ENCODE measurements at regions not wholly inside any gene's neighbourhood (a gene's known extent, or its start where the extent isn't known, plus 50 kb on each side); places are given as distances from the start of the nearest gene placed in this dataset.
"Not testable (repeated sequence)": the region's sequence is repeated elsewhere in the genome, so short reads cannot be mapped to it uniquely, and the experiment has no call there.

DNA sequence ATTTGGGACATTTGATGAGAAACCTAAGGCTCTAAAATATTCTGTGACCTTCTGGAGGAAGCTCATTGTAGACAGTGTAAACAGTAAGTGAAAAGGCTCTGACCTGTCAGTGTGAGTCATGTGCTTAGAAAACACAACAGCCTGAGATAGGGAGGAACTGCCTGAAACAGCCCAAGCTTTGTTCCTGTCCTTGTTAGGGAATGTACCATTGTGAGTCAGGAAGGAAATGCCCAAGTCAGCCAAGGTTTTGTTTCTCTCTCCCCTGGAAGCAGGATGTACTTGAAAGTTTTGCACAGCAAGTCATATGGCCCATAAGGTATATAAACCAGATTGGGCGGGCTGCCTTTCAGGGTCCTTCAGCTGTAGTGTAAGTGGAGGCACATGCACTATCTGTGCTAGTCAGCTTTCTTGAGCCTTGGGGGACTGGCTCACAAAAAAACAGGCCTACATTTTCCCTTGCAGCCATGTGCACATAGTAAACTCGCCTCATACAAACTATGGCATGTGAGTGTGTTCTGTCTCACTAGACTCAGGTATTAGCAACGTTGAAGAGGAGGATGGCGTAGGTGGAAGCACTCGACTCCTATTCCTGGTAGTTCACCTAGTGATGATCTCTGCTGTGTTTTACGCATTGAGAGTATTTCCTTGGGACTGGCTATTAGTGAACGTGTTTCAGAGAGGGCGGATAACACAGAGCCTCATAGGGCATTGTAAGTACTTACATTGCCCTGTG, 141.2 kb upstream of the KLHL1 start:
- H3K27me3 ChIP-seq (replicated peaks; ENCODE audit: control insufficient read depth, insufficient read depth, low read length, poor library complexity, severe bottlenecking), result no peaks in the 10 kb centered on the region
- no peaks in the 10 kb centered on the region for H3K4me1 ChIP-seq (ENCODE audit: control insufficient read depth, insufficient read depth, low read length, poor library complexity, severe bottlenecking)
- H3K36me3 ChIP-seq (ENCODE audit: control insufficient read depth, insufficient read depth, low read length), result no peaks in the 10 kb centered on the region
- no peak overlapping the region for H3K4me3 ChIP-seq (ENCODE audit: insufficient read depth, low read depth, low read length, poor library complexity, severe bottlenecking)
- H3K27ac ChIP-seq (ENCODE audit: insufficient read depth, low read length, poor library complexity, severe bottlenecking), result no peak overlapping the region
- H3K9me3 ChIP-seq (ENCODE audit: control insufficient read depth, low read length), result no peaks in the 10 kb centered on the region
- DNase-seq, result no peak

DNA sequence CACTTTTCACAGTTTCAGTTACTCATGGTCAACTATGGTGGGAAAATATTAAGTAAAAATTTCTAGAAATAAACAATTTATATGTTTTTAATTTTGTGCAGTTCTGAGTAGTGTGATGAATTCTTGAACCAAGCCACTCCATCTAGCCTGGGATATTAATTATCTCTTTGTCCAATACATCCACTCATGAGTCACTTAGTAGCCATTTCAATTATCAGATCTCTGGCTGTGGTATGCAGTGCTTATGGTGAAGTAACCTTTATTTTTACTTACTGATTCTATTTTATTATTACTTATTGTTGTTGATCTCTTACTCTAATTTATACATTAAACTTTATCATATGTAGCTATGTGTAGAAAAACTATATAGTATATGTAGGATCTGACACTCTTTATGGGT, 128.9 kb upstream of the KLHL1 start:
- Histone ChIP-seq H3K4me3 (ENCODE audit: insufficient read depth, low read depth, low read length, poor library complexity, severe bottlenecking) (no peak overlapping the region), H3K36me3 (ENCODE audit: control insufficient read depth, insufficient read depth, low read length) (no peaks in the 10 kb centered on the region), H3K27me3 (replicated peaks; ENCODE audit: control insufficient read depth, insufficient read depth, low read length, poor library complexity, severe bottlenecking) (no peaks in the 10 kb centered on the region), H3K27ac (ENCODE audit: insufficient read depth, low read length, poor library complexity, severe bottlenecking) (no peak overlapping the region), H3K9me3 (ENCODE audit: control insufficient read depth, low read length) (no peaks in the 10 kb centered on the region), H3K4me1 (ENCODE audit: control insufficient read depth, insufficient read depth, low read length, poor library complexity, severe bottlenecking) (no peaks in the 10 kb centered on the region)
- no peak for DNase-seq

DNA sequence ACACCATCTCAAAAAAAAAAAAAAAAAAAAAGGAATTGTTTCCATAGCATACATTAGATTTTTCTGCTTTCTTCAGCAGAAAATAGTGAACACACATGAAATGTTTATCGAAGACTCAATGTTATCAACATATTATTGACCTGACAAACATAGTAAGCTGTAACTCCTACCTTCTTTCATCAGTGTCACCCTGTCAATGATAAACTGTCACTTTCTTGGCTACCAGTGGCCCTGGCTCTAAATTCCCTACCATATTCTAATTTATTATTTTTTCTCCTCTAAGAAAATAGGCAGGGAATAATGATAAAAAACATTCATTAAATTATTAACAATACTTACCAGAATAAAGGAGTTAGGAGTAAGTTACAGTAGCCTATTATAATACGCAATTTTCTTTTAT, 127.3 kb upstream of the KLHL1 start:
- Histone ChIP-seq H3K27me3 (replicated peaks; ENCODE audit: control insufficient read depth, insufficient read depth, low read length, poor library complexity, severe bottlenecking) (no peaks in the 10 kb centered on the region), H3K36me3 (ENCODE audit: control insufficient read depth, insufficient read depth, low read length) (no peaks in the 10 kb centered on the region), H3K4me1 (ENCODE audit: control insufficient read depth, insufficient read depth, low read length, poor library complexity, severe bottlenecking) (no peaks in the 10 kb centered on the region), H3K9me3 (ENCODE audit: control insufficient read depth, low read length) (no peaks in the 10 kb centered on the region), H3K27ac (ENCODE audit: insufficient read depth, low read length, poor library complexity, severe bottlenecking) (no peak overlapping the region), H3K4me3 (ENCODE audit: insufficient read depth, low read depth, low read length, poor library complexity, severe bottlenecking) (no peak overlapping the region)
- no peak for DNase-seq

DNA sequence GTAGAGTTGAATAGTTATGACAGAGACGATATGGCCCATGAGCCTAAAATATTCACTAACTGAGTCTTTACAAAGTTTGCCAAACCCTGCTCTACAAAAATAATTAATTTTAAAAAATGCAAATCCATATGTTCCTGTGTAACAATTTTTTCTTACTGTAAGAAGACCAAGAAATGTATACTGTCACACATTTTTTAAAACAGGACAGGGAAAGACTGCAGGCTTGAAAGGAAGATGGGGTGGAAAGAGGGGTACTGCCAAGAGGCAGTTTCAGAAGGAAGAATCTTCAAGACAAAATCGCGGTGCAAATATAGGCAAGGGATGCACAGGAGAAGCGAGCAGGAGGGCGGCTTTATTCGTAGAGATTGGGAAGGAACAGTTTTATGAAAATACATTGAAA, 115.7 kb upstream of the KLHL1 start:
- Histone ChIP-seq H3K36me3 (ENCODE audit: control insufficient read depth, insufficient read depth, low read length) (no peaks in the 10 kb centered on the region), H3K27ac (ENCODE audit: insufficient read depth, low read length, poor library complexity, severe bottlenecking) (no peak overlapping the region)

DNA sequence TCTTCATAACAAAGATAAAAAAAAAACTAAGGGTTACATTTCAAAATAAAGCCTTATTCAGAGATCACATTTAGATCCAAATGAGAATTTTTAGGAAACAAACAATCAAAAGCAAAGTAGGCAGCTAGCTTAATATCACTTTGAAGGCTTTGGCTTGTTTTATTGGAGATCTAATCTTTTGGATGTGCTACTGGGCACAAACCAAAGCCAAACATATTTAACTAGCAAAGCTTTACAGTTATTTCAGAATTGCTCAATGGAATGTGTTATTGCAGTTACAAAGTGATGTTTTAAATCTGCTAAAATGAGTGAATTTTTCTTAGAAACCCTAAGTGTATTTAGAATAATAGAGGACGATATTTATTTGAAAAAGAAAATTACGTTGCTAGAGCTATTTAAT, 114.7 kb upstream of the KLHL1 start:
- Histone ChIP-seq H3K27me3 (replicated peaks; ENCODE audit: control insufficient read depth, insufficient read depth, low read length, poor library complexity, severe bottlenecking) (no peaks in the 10 kb centered on the region), H3K4me1 (ENCODE audit: control insufficient read depth, insufficient read depth, low read length, poor library complexity, severe bottlenecking) (no peaks in the 10 kb centered on the region), H3K27ac (ENCODE audit: insufficient read depth, low read length, poor library complexity, severe bottlenecking) (no peak overlapping the region), H3K36me3 (ENCODE audit: control insufficient read depth, insufficient read depth, low read length) (no peaks in the 10 kb centered on the region), H3K9me3 (ENCODE audit: control insufficient read depth, low read length) (no peaks in the 10 kb centered on the region), H3K4me3 (ENCODE audit: insufficient read depth, low read depth, low read length, poor library complexity, severe bottlenecking) (no peak overlapping the region)
- DNase-seq, result no peak

More for the DNA sequence above, 115.7 kb upstream of the KLHL1 start:
- no peaks in the 10 kb centered on the region for H3K4me1 ChIP-seq (ENCODE audit: control insufficient read depth, insufficient read depth, low read length, poor library complexity, severe bottlenecking)
- no peaks in the 10 kb centered on the region for H3K27me3 ChIP-seq (replicated peaks; ENCODE audit: control insufficient read depth, insufficient read depth, low read length, poor library complexity, severe bottlenecking)
- no peak for DNase-seq
- no peak overlapping the region for H3K4me3 ChIP-seq (ENCODE audit: insufficient read depth, low read depth, low read length, poor library complexity, severe bottlenecking)
- H3K9me3 ChIP-seq (ENCODE audit: control insufficient read depth, low read length), result no peaks in the 10 kb centered on the region

DNA sequence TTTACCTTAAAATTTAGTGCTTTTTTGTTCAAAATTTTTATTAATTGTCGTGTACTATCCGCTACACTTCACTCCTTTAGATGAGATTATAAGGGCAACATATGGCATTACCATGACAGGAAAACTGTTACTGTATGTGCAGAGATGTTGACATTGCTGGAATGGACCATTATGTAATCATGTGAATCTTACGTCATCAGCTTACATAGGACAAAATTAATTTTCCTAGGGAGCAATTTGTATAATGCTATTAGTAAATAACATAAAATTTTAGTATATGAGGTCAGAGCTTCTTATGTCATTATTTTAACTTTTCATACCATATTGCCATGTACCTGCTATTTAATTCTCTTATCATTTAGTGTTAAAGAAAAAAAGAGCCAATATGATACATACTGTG, 110.4 kb upstream of the KLHL1 start:
- no peaks in the 10 kb centered on the region for H3K9me3 ChIP-seq (ENCODE audit: control insufficient read depth, low read length)
- H3K36me3 ChIP-seq (ENCODE audit: control insufficient read depth, insufficient read depth, low read length), result no peaks in the 10 kb centered on the region
- no peaks in the 10 kb centered on the region for H3K27me3 ChIP-seq (replicated peaks; ENCODE audit: control insufficient read depth, insufficient read depth, low read length, poor library complexity, severe bottlenecking)
- H3K27ac ChIP-seq (ENCODE audit: insufficient read depth, low read length, poor library complexity, severe bottlenecking), result no peak overlapping the region
- DNase-seq, result no peak
- no peak overlapping the region for H3K4me3 ChIP-seq (ENCODE audit: insufficient read depth, low read depth, low read length, poor library complexity, severe bottlenecking)
- H3K4me1 ChIP-seq (ENCODE audit: control insufficient read depth, insufficient read depth, low read length, poor library complexity, severe bottlenecking), result no peaks in the 10 kb centered on the region

DNA sequence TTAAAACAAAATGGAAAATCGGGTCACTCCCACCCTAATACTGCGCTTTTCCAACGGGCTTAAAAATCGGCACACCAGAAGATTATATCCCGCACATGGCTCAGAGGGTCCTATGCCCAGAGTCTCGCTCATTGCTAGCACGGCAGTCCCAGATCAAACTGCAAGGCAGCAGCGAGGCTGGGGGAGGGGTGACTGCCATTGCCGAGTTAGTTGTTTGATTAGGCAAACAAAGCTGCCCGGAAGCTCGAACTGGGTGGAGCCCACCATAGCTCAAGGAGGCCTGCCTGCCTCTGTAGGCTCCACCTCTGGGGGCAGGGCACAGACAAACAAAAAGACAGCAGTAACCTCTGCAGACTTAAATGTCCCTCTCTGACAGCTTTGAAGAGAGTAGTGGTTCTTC, 100.7 kb upstream of the KLHL1 start:
- not testable (repeated sequence) for H3K27me3 ChIP-seq (replicated peaks; ENCODE audit: control insufficient read depth, insufficient read depth, low read length, poor library complexity, severe bottlenecking); H3K9me3 ChIP-seq (ENCODE audit: control insufficient read depth, low read length); DNase-seq; H3K4me1 ChIP-seq (ENCODE audit: control insufficient read depth, insufficient read depth, low read length, poor library complexity, severe bottlenecking); H3K4me3 ChIP-seq (ENCODE audit: insufficient read depth, low read depth, low read length, poor library complexity, severe bottlenecking); H3K36me3 ChIP-seq (ENCODE audit: control insufficient read depth, insufficient read depth, low read length); H3K27ac ChIP-seq (ENCODE audit: insufficient read depth, low read length, poor library complexity, severe bottlenecking)

DNA sequence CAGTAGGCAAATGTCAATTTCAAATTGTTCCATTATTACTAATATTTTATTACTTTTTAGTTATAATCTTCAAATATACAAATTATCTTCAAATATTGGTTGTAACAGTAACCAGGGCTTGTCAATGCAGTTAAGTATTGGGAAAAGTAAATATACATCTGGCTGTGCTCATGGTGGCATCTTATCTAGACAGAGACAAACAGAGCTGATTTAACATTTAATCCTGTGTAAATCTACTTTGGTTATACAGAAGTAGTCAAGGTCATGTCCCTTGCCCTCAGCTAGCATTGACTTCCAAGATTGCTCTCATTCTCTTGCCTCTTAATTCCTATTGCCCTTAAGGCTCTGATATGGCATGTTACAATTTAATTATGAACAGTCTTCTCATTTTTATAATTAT, 98.4 kb upstream of the KLHL1 start:
- DNase-seq, result no peak
- H3K36me3 ChIP-seq (ENCODE audit: control insufficient read depth, insufficient read depth, low read length), result no peaks in the 10 kb centered on the region
- no peak overlapping the region for H3K4me3 ChIP-seq (ENCODE audit: insufficient read depth, low read depth, low read length, poor library complexity, severe bottlenecking)
- H3K9me3 ChIP-seq (ENCODE audit: control insufficient read depth, low read length), result no peaks in the 10 kb centered on the region
- no peak overlapping the region for H3K27ac ChIP-seq (ENCODE audit: insufficient read depth, low read length, poor library complexity, severe bottlenecking)
- H3K27me3 ChIP-seq (replicated peaks; ENCODE audit: control insufficient read depth, insufficient read depth, low read length, poor library complexity, severe bottlenecking), result no peaks in the 10 kb centered on the region
- H3K4me1 ChIP-seq (ENCODE audit: control insufficient read depth, insufficient read depth, low read length, poor library complexity, severe bottlenecking), result no peaks in the 10 kb centered on the region

DNA sequence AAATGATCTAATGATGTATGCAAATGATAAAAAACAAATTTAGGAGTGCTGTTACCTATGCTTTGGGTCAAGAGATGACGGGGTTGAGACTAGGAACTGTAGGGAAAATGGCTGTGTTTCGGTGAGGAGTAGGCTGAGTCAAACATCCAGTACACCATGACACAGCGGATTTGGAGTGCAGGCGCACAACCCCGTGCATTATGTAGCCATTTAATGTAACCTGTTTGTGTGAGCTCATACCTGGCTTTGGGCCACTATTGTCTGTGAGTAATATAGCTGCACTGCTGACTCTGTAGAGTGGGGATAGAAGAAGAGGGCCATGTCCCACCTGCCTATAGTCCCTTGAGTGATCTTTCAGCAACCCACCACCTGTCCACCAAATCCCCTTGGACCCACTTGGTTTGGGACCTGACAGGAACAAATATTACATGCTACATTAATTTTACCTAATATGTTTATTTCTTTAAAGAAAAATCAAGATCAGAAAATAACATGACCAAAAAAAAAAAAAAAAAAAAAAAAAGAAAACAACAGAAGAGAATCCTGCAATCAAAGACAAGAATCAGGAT, 95.5 kb upstream of the KLHL1 start:
- Histone ChIP-seq H3K27ac (ENCODE audit: insufficient read depth, low read length, poor library complexity, severe bottlenecking) (no peak overlapping the region), H3K27me3 (replicated peaks; ENCODE audit: control insufficient read depth, insufficient read depth, low read length, poor library complexity, severe bottlenecking) (no peaks in the 10 kb centered on the region), H3K36me3 (ENCODE audit: control insufficient read depth, insufficient read depth, low read length) (no peaks in the 10 kb centered on the region), H3K4me1 (ENCODE audit: control insufficient read depth, insufficient read depth, low read length, poor library complexity, severe bottlenecking) (no peaks in the 10 kb centered on the region), H3K4me3 (ENCODE audit: insufficient read depth, low read depth, low read length, poor library complexity, severe bottlenecking) (no peak overlapping the region), H3K9me3 (ENCODE audit: control insufficient read depth, low read length) (no peaks in the 10 kb centered on the region)
- DNase-seq, result no peak

DNA sequence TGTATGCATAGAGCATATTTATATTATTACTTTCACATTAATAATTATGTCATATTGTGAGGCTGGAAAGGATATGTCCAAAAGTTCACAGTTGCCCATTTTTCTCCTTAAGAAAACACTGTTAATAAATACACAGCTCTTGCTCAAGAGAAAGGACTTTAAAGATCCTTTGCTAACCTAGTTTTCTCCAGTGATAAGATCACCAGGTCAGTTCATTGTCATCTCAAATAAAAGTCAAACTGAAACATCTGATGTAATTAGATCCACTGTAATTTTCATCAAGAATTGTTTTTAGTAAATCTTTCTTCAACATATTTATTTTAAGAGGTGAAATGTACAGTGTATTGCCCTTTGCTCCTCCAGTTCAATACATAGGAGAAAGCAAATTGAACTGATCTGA, 82.8 kb upstream of the KLHL1 start:
- no peaks in the 10 kb centered on the region for H3K4me1 ChIP-seq (ENCODE audit: control insufficient read depth, insufficient read depth, low read length, poor library complexity, severe bottlenecking)
- no peak for DNase-seq
- no peak overlapping the region for H3K4me3 ChIP-seq (ENCODE audit: insufficient read depth, low read depth, low read length, poor library complexity, severe bottlenecking)
- H3K36me3 ChIP-seq (ENCODE audit: control insufficient read depth, insufficient read depth, low read length), result no peaks in the 10 kb centered on the region
- no peak overlapping the region for H3K27ac ChIP-seq (ENCODE audit: insufficient read depth, low read length, poor library complexity, severe bottlenecking)
- H3K27me3 ChIP-seq (replicated peaks; ENCODE audit: control insufficient read depth, insufficient read depth, low read length, poor library complexity, severe bottlenecking), result no peaks in the 10 kb centered on the region
- H3K9me3 ChIP-seq (ENCODE audit: control insufficient read depth, low read length), result no peaks in the 10 kb centered on the region
